Natural killer cell treated with Interleukin-12 subunit alpha and Interleukin-12 subunit beta and Interleukin-15 and Interleukin-18, amount 100 ng/mL, for 72 hours (primary cell): ENCODE measurements at regions not wholly inside any gene's neighbourhood (a gene's known extent, or its start where the extent isn't known, plus 50 kb on each side); places are given as distances from the start of the nearest gene placed in this dataset.
"Not testable (repeated sequence)": the region's sequence is repeated elsewhere in the genome, so short reads cannot be mapped to it uniquely, and the experiment has no call there.

Source experiments
- ATAC-seq, 2 donors: fragments of 150-1000 bp; cut with Tn5 transposase in 1 of 2; sonication (Bioruptor Pico), chemical (Tn5 transposase) in 1 of 2; 2 replicates each; pipeline ENCODE4 v1.10.0; 2021
- DNase-seq: peaks from one replicate; pipeline ENCODE4 v3.0.0; 2022; ENCODE audit warnings: low spot score
- H3K27ac Mint-ChIP-seq, 2 donors: 1 replicate in 1 of 2; 2 replicates in 1 of 2; pipeline ENCODE4 v1.8.0; 2022; ENCODE audit warnings: mixed read lengths in 2 of 2, mild to moderate bottlenecking in 1 of 2, moderate library complexity in 1 of 2
- H3K27me3 Mint-ChIP-seq, 2 donors: 1 replicate in 1 of 2; 2 replicates in 1 of 2; pipeline ENCODE4 v1.8.0; 2022; ENCODE audit warnings: mixed read lengths in 2 of 2
- H3K36me3 Mint-ChIP-seq: one replicate; pipeline ENCODE4 v1.8.0; 2022; ENCODE audit warnings: mixed read lengths
- H3K4me1 Mint-ChIP-seq, 2 donors: 1 replicate in 1 of 2; 2 replicates in 1 of 2; pipeline ENCODE4 v1.8.0; 2022; ENCODE audit warnings: low read depth in 2 of 2, mixed read lengths in 2 of 2, mild to moderate bottlenecking in 1 of 2
- H3K4me3 Mint-ChIP-seq: one replicate; pipeline ENCODE4 v1.8.0; 2022; ENCODE audit warnings: mixed read lengths
- H3K9me3 Mint-ChIP-seq: 2 replicates; pipeline ENCODE4 v1.8.0; 2022; ENCODE audit warnings: mixed read lengths

- ATAC-seq (no peak), DNase-seq (no peak)
- Mint-ChIP-seq H3K27ac (no peak overlapping the region), H3K4me3 (no peak overlapping the region), H3K36me3 (no peaks in the 10 kb centered on the region), H3K9me3 (no peaks in the 10 kb centered on the region), H3K4me1 (no peaks in the 10 kb centered on the region), H3K27me3 (no peaks in the 10 kb centered on the region)
These were observed 146.4 kb downstream of the ACTR3B start for GRCh38 chr7:152905949-152906348.

- H3K4me1 Mint-ChIP-seq, result no peaks in the 10 kb centered on the region
- H3K27me3 Mint-ChIP-seq, result no peaks in the 10 kb centered on the region
- no peak overlapping the region for H3K27ac Mint-ChIP-seq
- H3K9me3 Mint-ChIP-seq, result no peaks in the 10 kb centered on the region
- no peak for DNase-seq
- ATAC-seq, result no peak
- no peaks in the 10 kb centered on the region for H3K36me3 Mint-ChIP-seq
- H3K4me3 Mint-ChIP-seq, result no peak overlapping the region
These were observed 147.7 kb downstream of the ACTR3B start for GRCh38 chr7:152907042-152907761.

GRCh38 chr7:152909280-152909679 is 149.7 kb downstream of the ACTR3B start:
- no peak overlapping the region for H3K27ac Mint-ChIP-seq
- H3K4me3 Mint-ChIP-seq, result no peak overlapping the region
- H3K4me1 Mint-ChIP-seq, result no peaks in the 10 kb centered on the region
- H3K27me3 Mint-ChIP-seq, result no peaks in the 10 kb centered on the region
- DNase-seq, result no peak
- H3K9me3 Mint-ChIP-seq, result no peaks in the 10 kb centered on the region
- no peaks in the 10 kb centered on the region for H3K36me3 Mint-ChIP-seq
- no peak for ATAC-seq

GRCh38 chr7:152909683-152910544 is 150.4 kb downstream of the ACTR3B start:
- H3K27ac Mint-ChIP-seq, result no peak overlapping the region

GRCh38 chr7:152910545-152911225 is 151.1 kb downstream of the ACTR3B start:
- no peaks in the 10 kb centered on the region for H3K4me1 Mint-ChIP-seq
- no peak for ATAC-seq
- no peaks in the 10 kb centered on the region for H3K27me3 Mint-ChIP-seq
- no peaks in the 10 kb centered on the region for H3K9me3 Mint-ChIP-seq
- H3K4me3 Mint-ChIP-seq, result no peak overlapping the region
- no peaks in the 10 kb centered on the region for H3K36me3 Mint-ChIP-seq
- DNase-seq, result no peak
- no peak overlapping the region for H3K27ac Mint-ChIP-seq

More at GRCh38 chr7:152909683-152910544, 150.4 kb downstream of the ACTR3B start:
- Mint-ChIP-seq H3K9me3 (no peaks in the 10 kb centered on the region), H3K4me3 (no peak overlapping the region), H3K36me3 (no peaks in the 10 kb centered on the region), H3K4me1 (no peaks in the 10 kb centered on the region), H3K27me3 (no peaks in the 10 kb centered on the region)
- DNase-seq (no peak), ATAC-seq (no peak)

- no peaks in the 10 kb centered on the region for H3K36me3 Mint-ChIP-seq
- H3K9me3 Mint-ChIP-seq, result no peaks in the 10 kb centered on the region
- no peaks in the 10 kb centered on the region for H3K4me1 Mint-ChIP-seq
- no peak for DNase-seq
- H3K27me3 Mint-ChIP-seq, result no peaks in the 10 kb centered on the region
- no peak for ATAC-seq
- H3K27ac Mint-ChIP-seq, result no peak overlapping the region
- no peak overlapping the region for H3K4me3 Mint-ChIP-seq
These were observed 151.6 kb downstream of the ACTR3B start for GRCh38 chr7:152911226-152911560.

- ATAC-seq (no peak), DNase-seq (no peak)
These were observed 152.4 kb downstream of the ACTR3B start for GRCh38 chr7:152911922-152912321.

GRCh38 chr7:152912511-152912910 is 153.0 kb downstream of the ACTR3B start:
- DNase-seq (no peak), ATAC-seq (peak in 1 of 2 donors; percentile 26)
- no peak overlapping the region for H3K4me3 Mint-ChIP-seq
- no peaks in the 10 kb centered on the region for H3K4me1 Mint-ChIP-seq
- H3K27ac Mint-ChIP-seq, result no peak overlapping the region
- no peaks in the 10 kb centered on the region for H3K27me3 Mint-ChIP-seq
- H3K36me3 Mint-ChIP-seq, result no peaks in the 10 kb centered on the region
- no peaks in the 10 kb centered on the region for H3K9me3 Mint-ChIP-seq

More at GRCh38 chr7:152911922-152912321, 152.4 kb downstream of the ACTR3B start:
- Mint-ChIP-seq H3K36me3 (no peaks in the 10 kb centered on the region), H3K4me3 (no peak overlapping the region), H3K27ac (no peak overlapping the region), H3K9me3 (no peaks in the 10 kb centered on the region), H3K27me3 (no peaks in the 10 kb centered on the region), H3K4me1 (no peaks in the 10 kb centered on the region)

GRCh38 chr7:152913492-152913891 is 153.9 kb downstream of the ACTR3B start:
- no peaks in the 10 kb centered on the region for H3K36me3 Mint-ChIP-seq
- no peak overlapping the region for H3K4me3 Mint-ChIP-seq
- no peak overlapping the region for H3K27ac Mint-ChIP-seq
- no peaks in the 10 kb centered on the region for H3K4me1 Mint-ChIP-seq
- ATAC-seq (no peak), DNase-seq (no peak)
- H3K27me3 Mint-ChIP-seq, result no peaks in the 10 kb centered on the region
- H3K9me3 Mint-ChIP-seq, result no peaks in the 10 kb centered on the region

- ATAC-seq (no peak), DNase-seq (no peak)
- H3K36me3 Mint-ChIP-seq, result no peaks in the 10 kb centered on the region
- H3K4me3 Mint-ChIP-seq, result no peak overlapping the region
- H3K4me1 Mint-ChIP-seq, result no peaks in the 10 kb centered on the region
- no peaks in the 10 kb centered on the region for H3K27me3 Mint-ChIP-seq
- H3K27ac Mint-ChIP-seq, result no peak overlapping the region
- no peaks in the 10 kb centered on the region for H3K9me3 Mint-ChIP-seq
These were observed 154.7 kb downstream of the ACTR3B start for GRCh38 chr7:152914014-152914844.

- H3K9me3 Mint-ChIP-seq, H3K36me3 Mint-ChIP-seq, H3K27ac Mint-ChIP-seq, ATAC-seq, DNase-seq, H3K27me3 Mint-ChIP-seq, H3K4me1 Mint-ChIP-seq, H3K4me3 Mint-ChIP-seq: not testable (repeated sequence)
These were observed 155.2 kb downstream of the ACTR3B start for GRCh38 chr7:152914845-152915102.

- Mint-ChIP-seq H3K27me3 (peaks cover 22 to 27% of the 10 kb centered on the region in 2 donors), H3K4me1 (no peaks in the 10 kb centered on the region), H3K4me3 (no peak overlapping the region), H3K9me3 (peaks cover 3% of the 10 kb centered on the region), H3K36me3 (no peaks in the 10 kb centered on the region), H3K27ac (no peak overlapping the region)
- ATAC-seq, result no peak
- no peak for DNase-seq
These were observed 162.9 kb downstream of the ACTR3B start for GRCh38 chr7:152922318-152923081.

- ATAC-seq, result no peak
- H3K27me3 Mint-ChIP-seq, result peaks cover 25 to 34% of the 10 kb centered on the region in 2 donors
- H3K4me1 Mint-ChIP-seq, result no peaks in the 10 kb centered on the region
- H3K9me3 Mint-ChIP-seq, result peaks cover 3% of the 10 kb centered on the region
- DNase-seq, result no peak
- H3K27ac Mint-ChIP-seq, result no peak overlapping the region
- no peaks in the 10 kb centered on the region for H3K36me3 Mint-ChIP-seq
- H3K4me3 Mint-ChIP-seq, result no peak overlapping the region
These were observed 164.2 kb downstream of the ACTR3B start for GRCh38 chr7:152923711-152924110.
